CD14-positive monocyte (primary cell): ENCODE measurements at regions not wholly inside any gene's neighbourhood (a gene's known extent, or its start where the extent isn't known, plus 50 kb on each side); places are given as distances from the start of the nearest gene placed in this dataset.
"Not testable (repeated sequence)": the region's sequence is repeated elsewhere in the genome, so short reads cannot be mapped to it uniquely, and the experiment has no call there.

ENCODE experiments used
- DNase-seq, 3 donors: peaks; one replicate each; pipeline ENCODE4 v3.0.0-alpha.2; 2011 to 2022
- H2AFZ ChIP-seq: 2 replicates; pipeline ENCODE4 v1.6.0; 2012; ENCODE audit warnings: mild to moderate bottlenecking, low read depth, low read length, inconsistent platforms; ENCODE audit not compliant: insufficient read depth, poor library complexity, severe bottlenecking
- H3K27ac ChIP-seq, 2 donors: 1 replicate in 1 of 2; 2 replicates in 1 of 2; pipeline ENCODE4 v1.5.1; 2012 to 2013; ENCODE audit warnings: low read length in 2 of 2, control low read depth in 1 of 2, inconsistent platforms in 1 of 2, low read depth in 1 of 2, mild to moderate bottlenecking in 1 of 2
- H3K27me3 ChIP-seq, 2 donors: one replicate each; pipeline versions ENCODE4 v1.6.0 to v1.6.1; 2011 to 2013; ENCODE audit warnings: low read length in 2 of 2; ENCODE audit not compliant: control insufficient read depth in 2 of 2, insufficient read depth in 2 of 2
- H3K36me3 ChIP-seq, 2 donors: replicated peaks in 1 of 2; 1 replicate in 1 of 2; 2 replicates in 1 of 2; pipeline versions ENCODE4 v1.5.1 to v1.6.1; 2012 to 2013; ENCODE audit warnings: low read length in 2 of 2, control low read depth in 1 of 2, inconsistent platforms in 1 of 2, mild to moderate bottlenecking in 1 of 2; ENCODE audit not compliant: insufficient read depth in 2 of 2, control insufficient read depth in 1 of 2
- H3K4me1 ChIP-seq, 2 donors: 1 replicate in 1 of 2; 2 replicates in 1 of 2; pipeline versions ENCODE4 v1.5.1 to v1.6.1; 2012 to 2013; ENCODE audit warnings: low read length in 2 of 2, control low read depth in 1 of 2, inconsistent platforms in 1 of 2, mild to moderate bottlenecking in 1 of 2, moderate library complexity in 1 of 2; ENCODE audit not compliant: insufficient read depth in 2 of 2, control insufficient read depth in 1 of 2
- H3K4me2 ChIP-seq: replicated peaks from 2 replicates; pipeline ENCODE3; 2012; ENCODE audit warnings: low read length, moderate library complexity, mild to moderate bottlenecking; ENCODE audit not compliant: poor library complexity, severe bottlenecking; ENCODE audit errors: extremely low read depth
- H3K4me3 ChIP-seq, 3 experiments: fragments of 200-600 bp in 1 of 3; sonication (generic) in 1 of 3; replicated peaks in 1 of 3; 1 replicate in 2 of 3; 2 replicates in 1 of 3; pipeline ENCODE4 v1.5.1; 2011 to 2013; ENCODE audit warnings: low read length in 3 of 3, mild to moderate bottlenecking in 3 of 3, control low read depth in 2 of 3, low read depth in 2 of 3, inconsistent platforms in 1 of 3, moderate library complexity in 1 of 3
- H3K79me2 ChIP-seq: 2 replicates; pipeline ENCODE4 v1.6.0; 2012; ENCODE audit warnings: mild to moderate bottlenecking, control low read depth, inconsistent platforms, low read length, moderate library complexity; ENCODE audit not compliant: insufficient read depth
- H3K9ac ChIP-seq: 2 replicates; pipeline ENCODE4 v1.6.0; 2017; ENCODE audit warnings: low read length, mild to moderate bottlenecking; ENCODE audit not compliant: insufficient read depth, poor library complexity, severe bottlenecking
- H3K9me3 ChIP-seq, 2 donors: replicated peaks in 1 of 2; 1 replicate in 1 of 2; 2 replicates in 1 of 2; pipeline versions ENCODE4 v1.5.1 to v1.6.1; 2012 to 2013; ENCODE audit warnings: low read length in 2 of 2, control low read depth in 1 of 2; ENCODE audit not compliant: control insufficient read depth in 1 of 2, insufficient read depth in 1 of 2
- H4K20me1 ChIP-seq: 2 replicates; pipeline ENCODE4 v1.6.0; 2012; ENCODE audit warnings: mild to moderate bottlenecking, low read length, control low read depth, moderate library complexity; ENCODE audit not compliant: insufficient read depth
- H3K27ac Mint-ChIP-seq, 7 donors: one replicate each; pipeline ENCODE4 v1.8.0; 2020; ENCODE audit warnings: mild to moderate bottlenecking in 7 of 7, mixed read lengths in 7 of 7, moderate library complexity in 6 of 7, inconsistent platforms in 2 of 7
- H3K27me3 Mint-ChIP-seq, 3 donors: one replicate each; pipeline ENCODE4 v1.8.0; 2021 to 2022; ENCODE audit warnings: low read depth in 3 of 3, mild to moderate bottlenecking in 3 of 3, mixed read lengths in 3 of 3, moderate library complexity in 3 of 3, inconsistent platforms in 1 of 3
- H3K36me3 Mint-ChIP-seq, 2 donors: one replicate each; pipeline ENCODE4 v1.8.0; 2020; ENCODE audit warnings: mixed read lengths in 2 of 2, inconsistent platforms in 1 of 2, mild to moderate bottlenecking in 1 of 2
- H3K4me1 Mint-ChIP-seq: one replicate; pipeline ENCODE4 v1.8.0; 2020; ENCODE audit warnings: mild to moderate bottlenecking, mixed read lengths
- H3K4me3 Mint-ChIP-seq, 2 donors: one replicate each; pipeline ENCODE4 v1.8.0; 2020; ENCODE audit warnings: mild to moderate bottlenecking in 2 of 2, mixed read lengths in 2 of 2, moderate library complexity in 1 of 2
- H3K9me3 Mint-ChIP-seq, 7 donors: one replicate each; pipeline ENCODE4 v1.8.0; 2020 to 2022; ENCODE audit warnings: mixed read lengths in 7 of 7, mild to moderate bottlenecking in 6 of 7, moderate library complexity in 6 of 7, inconsistent platforms in 2 of 7
- WGBS: methylation state at CpG from one replicate; pipeline ENCODE4 v1.1.5; 2013; ENCODE audit warnings: missing lambda C conversion rate; ENCODE audit not compliant: insufficient coverage; 5-methylcytosine and 5-hydroxymethylcytosine counted together
- intact Hi-C, 2 donors: fragments of 100-400 bp; cut with micrococcal nuclease; formaldehyde crosslinking; loops; one replicate each; pipeline versions ENCODE4 v1.15.0 to v1.15.1; 2023
- TF ChIP-seq, protein P1 (sequence below): fragments of 200-600 bp; IDR thresholded peaks from one replicate; pipeline ENCODE4 v1.8.0; 2022; ENCODE audit warnings: antibody characterized with exemption, mild to moderate bottlenecking

- WGBS: no CpG with 5 or more reads among the region's 1 CpG
- H3K4me3 ChIP-seq: no peak overlapping the region
- no peak overlapping the region for H2AFZ ChIP-seq
- H3K36me3 Mint-ChIP-seq: no peaks in the 10 kb centered on the region
- no peaks in the 10 kb centered on the region for H3K36me3 ChIP-seq
- no peaks in the 10 kb centered on the region for H3K4me1 Mint-ChIP-seq
- TF ChIP-seq, protein P1, sequence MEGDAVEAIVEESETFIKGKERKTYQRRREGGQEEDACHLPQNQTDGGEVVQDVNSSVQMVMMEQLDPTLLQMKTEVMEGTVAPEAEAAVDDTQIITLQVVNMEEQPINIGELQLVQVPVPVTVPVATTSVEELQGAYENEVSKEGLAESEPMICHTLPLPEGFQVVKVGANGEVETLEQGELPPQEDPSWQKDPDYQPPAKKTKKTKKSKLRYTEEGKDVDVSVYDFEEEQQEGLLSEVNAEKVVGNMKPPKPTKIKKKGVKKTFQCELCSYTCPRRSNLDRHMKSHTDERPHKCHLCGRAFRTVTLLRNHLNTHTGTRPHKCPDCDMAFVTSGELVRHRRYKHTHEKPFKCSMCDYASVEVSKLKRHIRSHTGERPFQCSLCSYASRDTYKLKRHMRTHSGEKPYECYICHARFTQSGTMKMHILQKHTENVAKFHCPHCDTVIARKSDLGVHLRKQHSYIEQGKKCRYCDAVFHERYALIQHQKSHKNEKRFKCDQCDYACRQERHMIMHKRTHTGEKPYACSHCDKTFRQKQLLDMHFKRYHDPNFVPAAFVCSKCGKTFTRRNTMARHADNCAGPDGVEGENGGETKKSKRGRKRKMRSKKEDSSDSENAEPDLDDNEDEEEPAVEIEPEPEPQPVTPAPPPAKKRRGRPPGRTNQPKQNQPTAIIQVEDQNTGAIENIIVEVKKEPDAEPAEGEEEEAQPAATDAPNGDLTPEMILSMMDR: no peak
- H3K27me3 ChIP-seq: no peaks in the 10 kb centered on the region
- H3K4me2 ChIP-seq: no peak overlapping the region
- no peaks in the 10 kb centered on the region for H3K79me2 ChIP-seq
- no peaks in the 10 kb centered on the region for H4K20me1 ChIP-seq
- H3K27me3 Mint-ChIP-seq: peaks cover 0 to 2% (median 1%) of the 10 kb centered on the region in 3 donors
- no peak for DNase-seq
- no peaks in the 10 kb centered on the region for H3K9me3 ChIP-seq
- no peak overlapping the region for H3K27ac Mint-ChIP-seq
- H3K4me1 ChIP-seq: no peaks in the 10 kb centered on the region
- H3K9me3 Mint-ChIP-seq: peaks cover 0 to 11% (median 3%) of the 10 kb centered on the region in 7 donors
- H3K27ac ChIP-seq: no peak overlapping the region
- no peak overlapping the region for H3K4me3 Mint-ChIP-seq
- H3K9ac ChIP-seq: no peak overlapping the region
- intact Hi-C loops: no loop called here
These were observed 101.8 kb upstream of the DYRK2 start for GRCh38 chr12:67546746-67547145.

- H3K4me1 Mint-ChIP-seq, H3K36me3 Mint-ChIP-seq, H3K4me2 ChIP-seq, H3K27ac Mint-ChIP-seq, intact Hi-C loops, H4K20me1 ChIP-seq, H3K36me3 ChIP-seq, H3K79me2 ChIP-seq, H3K27me3 ChIP-seq, H2AFZ ChIP-seq, H3K4me3 ChIP-seq, DNase-seq, H3K27me3 Mint-ChIP-seq, H3K4me3 Mint-ChIP-seq, H3K9ac ChIP-seq, H3K4me1 ChIP-seq, H3K27ac ChIP-seq: not testable (repeated sequence)
- WGBS: 68% methylated on average over 5 of the region's 8 CpGs
- peaks cover 7 to 20% (median 14%) of the 10 kb centered on the region in 7 donors for H3K9me3 Mint-ChIP-seq
- H3K9me3 ChIP-seq: peaks cover 5 to 19% of the 10 kb centered on the region in 2 donors
These were observed 93.3 kb upstream of the DYRK2 start for GRCh38 chr12:67555075-67555717.
